Liver (tissue), 3 donors: ENCODE measurements at regions not wholly inside any gene's neighbourhood (a gene's known extent, or its start where the extent isn't known, plus 50 kb on each side); places are given as distances from the start of the nearest gene placed in this dataset.

ENCODE experiments used
- ATF3 ChIP-seq: IDR thresholded peaks from 2 replicates; pipeline ENCODE4 v1.6.1; 2016; ENCODE audit warnings: antibody characterized with exemption
- CTCF ChIP-seq: fragments of 150-350 bp; IDR thresholded peaks from 2 replicates; pipeline ENCODE4 v1.5.1; 2017; ENCODE audit warnings: improper control_type of control experiment, low read depth, low read length; ENCODE audit not compliant: missing input control
- EGR1 ChIP-seq, 2 donors: IDR thresholded peaks; 2 replicates each; pipeline ENCODE4 v1.6.1; 2016 to 2018; ENCODE audit warnings: antibody characterized with exemption in 2 of 2, low read depth in 2 of 2
- FOXA1 ChIP-seq: IDR thresholded peaks from 2 replicates; pipeline ENCODE4 v1.6.1; 2016; ENCODE audit warnings: antibody characterized with exemption
- GABPA ChIP-seq, 2 donors: IDR thresholded peaks in 1 of 2; conservative IDR thresholded peaks in 1 of 2; 2 replicates each; pipeline ENCODE4 v1.6.1; 2016; ENCODE audit warnings: antibody characterized with exemption in 2 of 2, mild to moderate bottlenecking in 1 of 2, moderate library complexity in 1 of 2
- JUND ChIP-seq, 2 donors: IDR thresholded peaks; 2 replicates each; pipeline ENCODE4 v1.6.1; 2016; ENCODE audit warnings: antibody characterized with exemption in 2 of 2
- MAX ChIP-seq: IDR thresholded peaks from 2 replicates; pipeline ENCODE4 v1.6.1; 2016; ENCODE audit warnings: antibody characterized with exemption
- RAD21 ChIP-seq, 2 donors: IDR thresholded peaks; 2 replicates each; pipeline ENCODE4 v1.6.1; 2016; ENCODE audit warnings: antibody characterized with exemption in 2 of 2, mild to moderate bottlenecking in 2 of 2
- REST ChIP-seq: IDR thresholded peaks from 2 replicates; pipeline ENCODE4 v1.6.1; 2016; ENCODE audit warnings: antibody characterized with exemption, mild to moderate bottlenecking
- SP1 ChIP-seq: IDR thresholded peaks from 2 replicates; pipeline ENCODE4 v1.6.1; 2018; ENCODE audit warnings: antibody characterized with exemption, mild to moderate bottlenecking
- TAF1 ChIP-seq: conservative IDR thresholded peaks from 2 replicates; pipeline ENCODE4 v1.6.1; 2016; ENCODE audit warnings: antibody characterized with exemption, mild to moderate bottlenecking
- YY1 ChIP-seq: IDR thresholded peaks from 2 replicates; pipeline ENCODE4 v1.6.1; 2016; ENCODE audit warnings: antibody characterized with exemption, mild to moderate bottlenecking
- donor health status: healthy.
- donor health status: healthy.

- TF ChIP-seq CTCF = peak; percentile 86
- TF ChIP-seq EGR1 (IDR thresholded peaks at IDR 0.05; ENCODE audit: low read depth in 2 of 2) = no peak
- TF ChIP-seq JUND (IDR thresholded peaks at IDR 0.05) = no peak
- TF ChIP-seq MAX = no peak
- no peak for TF ChIP-seq SP1
- no peak for TF ChIP-seq GABPA (IDR thresholded peaks at IDR 0.05 in 1 of 2, conservative IDR thresholded peaks at IDR 0.05 in 1 of 2)
- no peak for TF ChIP-seq YY1
- no peak for TF ChIP-seq FOXA1
- TF ChIP-seq RAD21 (IDR thresholded peaks at IDR 0.05) = peak; percentile 88 to 89
- TF ChIP-seq REST = no peak
- no peak for TF ChIP-seq TAF1
- TF ChIP-seq ATF3 = no peak
These were observed 999.0 kb upstream of the ADGRL3 start for GRCh38 chr4:60201052-60201673.
